K562 (cell line): ENCODE measurements at regions not wholly inside any gene's neighbourhood (a gene's known extent, or its start where the extent isn't known, plus 50 kb on each side); places are given as distances from the start of the nearest gene placed in this dataset.

ENCODE experiments used
- ATAC-seq: fragments of 200-7000 bp; cut with Tn5 transposase; 3 replicates; pipeline ENCODE4 v1.9.1; 2020; ENCODE audit warnings: moderate library complexity
- BruUV-seq: library from RNA; stranded (reverse); fragments of 400-500 nt; replicated peaks from 2 replicates; lab custom pipeline; 2021; lab: Mats Ljungman, UMichigan
- CTCF ChIA-PET: fragments of 300-600 bp; formaldehyde crosslinking; extraction: SDS; loops from one replicate; lab custom pipeline; 2021; ENCODE audit warnings: low intra/inter-chr PET ratio; lab: Yijun Ruan, JAX
- POLR2A ChIA-PET: fragments of 300-600, 350-650 bp; sonication (Branson Sonifier 250); formaldehyde crosslinking; extraction: SDS; loops from one replicate; lab custom pipeline; 2021; ENCODE audit warnings: antibody characterized with exemption, inconsistent platforms; lab: Yijun Ruan, JAX
- DNase-seq, 4 experiments: peaks; one replicate each; pipeline versions ENCODE4 v3.0.0 to v3.0.0-alpha.2; 2011 to 2018; ENCODE audit warnings: low spot score in 3 of 4, mixed read lengths in 3 of 4; ENCODE audit errors: extremely low read depth in 1 of 4
- FAIRE-seq: peaks from 2 replicates; lab custom pipeline; 2011; peaks lifted over from hg19 to GRCh38; lab: Jason Lieb, UNC
- H2AFZ ChIP-seq: 2 replicates; pipeline ENCODE4 v1.6.0; 2011; ENCODE audit warnings: low read depth, low read length, control low read depth, inconsistent platforms
- H3K27ac ChIP-seq: fragments of 200-600 bp; 3 replicates; pipeline ENCODE4 v1.8.0; 2011; ENCODE audit warnings: low read depth, mild to moderate bottlenecking, control low read depth, inconsistent platforms, low read length, moderate library complexity, mixed read lengths; ENCODE audit errors: extremely low read depth
- H3K27me3 ChIP-seq, 2 experiments: fragments of 300-600 bp in 1 of 2; 2 replicates in 1 of 2; 3 replicates in 1 of 2; pipeline versions ENCODE4 v1.6.0 to v1.8.0; 2011; ENCODE audit warnings: inconsistent platforms in 2 of 2, low read length in 2 of 2, mild to moderate bottlenecking in 1 of 2, mixed read lengths in 1 of 2, moderate library complexity in 1 of 2; ENCODE audit not compliant: control insufficient read depth in 2 of 2, insufficient read depth in 2 of 2
- H3K36me3 ChIP-seq: fragments of 300-600 bp; 3 replicates; pipeline ENCODE4 v1.8.0; 2011; ENCODE audit warnings: mild to moderate bottlenecking, low read length, inconsistent platforms; ENCODE audit not compliant: control insufficient read depth, insufficient read depth
- H3K4me1 ChIP-seq, 2 experiments: fragments of 200-600 bp in 1 of 2; replicated peaks in 1 of 2; 2 replicates in 1 of 2; 3 replicates in 1 of 2; pipeline versions ENCODE4 v1.5.1 to v1.8.0; 2011; ENCODE audit warnings: inconsistent platforms in 2 of 2, low read length in 2 of 2, mild to moderate bottlenecking in 1 of 2, mixed read lengths in 1 of 2, moderate library complexity in 1 of 2; ENCODE audit not compliant: control insufficient read depth in 2 of 2, insufficient read depth in 2 of 2
- H3K4me2 ChIP-seq: 2 replicates; pipeline ENCODE4 v1.6.1; 2011; ENCODE audit warnings: low read length, control low read depth, inconsistent platforms, mixed read lengths; ENCODE audit not compliant: insufficient read depth
- H3K4me3 ChIP-seq: fragments of 200-600 bp; sonication (generic), shearing (Covaris generic); 2 replicates; pipeline ENCODE4 v1.5.1; 2016; ENCODE audit warnings: control low read depth, inconsistent platforms
- H3K79me2 ChIP-seq: fragments of 200-600 bp; 3 replicates; pipeline ENCODE4 v1.8.0; 2011; ENCODE audit warnings: low read length, inconsistent platforms; ENCODE audit not compliant: control insufficient read depth, insufficient read depth
- H3K9ac ChIP-seq, 2 experiments: 2 replicates each; pipeline versions ENCODE4 v1.6.0 to v1.6.1; 2011; ENCODE audit warnings: low read depth in 2 of 2, low read length in 2 of 2, control low read depth in 1 of 2, inconsistent platforms in 1 of 2, mild to moderate bottlenecking in 1 of 2, mixed read lengths in 1 of 2; ENCODE audit not compliant: insufficient read depth in 1 of 2
- H3K9me1 ChIP-seq: one replicate; pipeline ENCODE4 v1.6.0; 2011; ENCODE audit warnings: inconsistent platforms, mild to moderate bottlenecking, low read length, moderate library complexity; ENCODE audit not compliant: control insufficient read depth, insufficient read depth
- H3K9me3 ChIP-seq: replicated peaks from 2 replicates; pipeline ENCODE4 v1.5.1; 2011; ENCODE audit warnings: low read depth, low read length, inconsistent platforms; ENCODE audit not compliant: control insufficient read depth, insufficient read depth
- H4K20me1 ChIP-seq: replicated peaks from 2 replicates; pipeline ENCODE4 v1.6.1; 2011; ENCODE audit warnings: low read length, inconsistent platforms, mixed read lengths; ENCODE audit not compliant: control insufficient read depth, insufficient read depth
- AFF4 ChIP-seq: sonication (generic); formaldehyde crosslinking; IDR thresholded peaks from 2 replicates; pipeline ENCODE4 v1.8.0; 2023; ENCODE audit warnings: mild to moderate bottlenecking, missing genetic modification reagents
- ELK3 ChIP-seq: fragments of 450-650 bp; formaldehyde crosslinking; IDR thresholded peaks from 2 replicates; pipeline ENCODE4 v1.4.0; 2020; ENCODE audit warnings: mild to moderate bottlenecking
- MCM2 ChIP-seq: fragments of 450-650 bp; IDR thresholded peaks from 2 replicates; pipeline ENCODE4 v1.6.1; 2017; ENCODE audit warnings: low read depth, mild to moderate bottlenecking
- RBM22 ChIP-seq: fragments of 200-400 bp; formaldehyde crosslinking; IDR thresholded peaks from 2 replicates; pipeline ENCODE4 v1.6.1; 2018; ENCODE audit warnings: low read length, low read depth; ENCODE audit not compliant: poor library complexity, severe bottlenecking
- ZBTB40 ChIP-seq, 2 experiments: fragments of 450-650 bp in 1 of 2; sonication (generic) in 1 of 2; formaldehyde crosslinking in 1 of 2; IDR thresholded peaks; 2 replicates each; pipeline versions ENCODE4 v1.7.1 to v1.9.0; 2016 to 2022; ENCODE audit warnings: inconsistent platforms in 1 of 2, mild to moderate bottlenecking in 1 of 2, missing genetic modification reagents in 1 of 2
- ZNF280A ChIP-seq: fragments of 450-650 bp; IDR thresholded peaks from 2 replicates; pipeline ENCODE4 v1.6.1; 2018; ENCODE audit warnings: mild to moderate bottlenecking, low read depth; ENCODE audit not compliant: partially characterized antibody
- WGBS: fragments of 100-300 bp; shearing (Covaris generic); methylation state at CpG from one replicate; pipeline ENCODE4 v1.1.6; 2016; ENCODE audit warnings: low coverage, mixed read lengths; ENCODE audit not compliant: insufficient coverage; ENCODE audit errors: missing lambda C conversion rate; 5-methylcytosine and 5-hydroxymethylcytosine counted together
- in situ Hi-C: fragments of 300-500 bp; cut with MboI; formaldehyde crosslinking; loops from 4 replicates; pipeline ENCODE4 v1.15.0; 2018; ENCODE audit warnings: inconsistent platforms, mixed read lengths
- intact Hi-C: fragments of 100-400 bp; cut with micrococcal nuclease; formaldehyde crosslinking; loops from 2 replicates; pipeline ENCODE4 v1.14.2; 2022

GRCh38 chr3:63047068-63047467 is 171.9 kb upstream of the CADPS start:
- intact Hi-C loops = no loop called here
- Histone ChIP-seq H3K4me2 (no peak overlapping the region), H3K9ac (no peak overlapping the region), H3K4me3 (no peak overlapping the region), H4K20me1 (no peaks in the 10 kb centered on the region), H3K36me3 (no peaks in the 10 kb centered on the region), H3K9me3 (no peaks in the 10 kb centered on the region), H2AFZ (no peak overlapping the region), H3K27me3 (no peaks in the 10 kb centered on the region), H3K79me2 (no peaks in the 10 kb centered on the region), H3K4me1 (no peaks in the 10 kb centered on the region), H3K27ac (no peak overlapping the region), H3K9me1 (no peaks in the 10 kb centered on the region)
- in situ Hi-C loops = no loop called here
- ChIA-PET POLR2A (no interaction called here), CTCF (no interaction called here)
- FAIRE-seq (no peak), ATAC-seq (no peak), DNase-seq (peak in 1 of 4 experiments; percentile 1)
- BruUV-seq = no TSS peak
- TF ChIP-seq ZNF280A (no peak), MCM2 (no peak), ZBTB40 (IDR thresholded peaks at IDR 0.05) (no peak), ZBTB40 (CRISPR knock-in tag; IDR thresholded peaks at IDR 0.05) (no peak), ELK3 (CRISPR knock-in tag) (no peak), AFF4 (CRISPR knock-in tag) (no peak), RBM22 (no peak)
- WGBS = no CpG with 5 or more reads among the region's 1 CpG
